ENCODE measurements at regions not wholly inside any gene's neighbourhood (a gene's known extent, or its start where the extent isn't known, plus 50 kb on each side); places are given as distances from the start of the nearest gene placed in this dataset.

GRCh38 chr15:38893925-38894242 is 329.3 kb upstream of the RASGRP1 start:
- TF ChIP-seq CTCF (IDR thresholded peaks at IDR 0.05; ENCODE audit: insufficient read depth, low read depth, low read length) (no peak), EZH2 (IDR thresholded peaks at IDR 0.05; ENCODE audit: insufficient read depth, low read length) (no peak)
